Breast epithelium (tissue), 4 donors: ENCODE measurements at regions not wholly inside any gene's neighbourhood (a gene's known extent, or its start where the extent isn't known, plus 50 kb on each side); places are given as distances from the start of the nearest gene placed in this dataset.

Experiments
- DNase-seq, 2 donors: peaks; one replicate each; pipeline ENCODE4 v3.0.0-alpha.2; 2019; ENCODE audit warnings: low spot score in 2 of 2
- H3K27ac ChIP-seq, 2 donors: fragments of 200-600 bp; sonication (generic) in 1 of 2; one replicate each; pipeline ENCODE4 v1.5.1; 2016 to 2019; ENCODE audit warnings: mild to moderate bottlenecking in 1 of 2
- H3K27me3 ChIP-seq, 2 donors: fragments of 200-600 bp; sonication (generic) in 1 of 2; one replicate each; pipeline versions ENCODE4 v1.5.1 to v1.6.0; 2017 to 2019; ENCODE audit warnings: control low read depth in 1 of 2, mild to moderate bottlenecking in 1 of 2
- H3K36me3 ChIP-seq: fragments of 200-600 bp; one replicate; pipeline ENCODE4 v1.5.1; 2019
- H3K4me1 ChIP-seq, 2 donors: fragments of 200-600 bp; sonication (generic); one replicate each; pipeline ENCODE4 v1.5.1; 2016 to 2019; ENCODE audit warnings: control low read depth in 1 of 2
- H3K4me3 ChIP-seq, 3 donors: fragments of 200-600 bp; sonication (generic); 1 replicate in 2 of 3; 2 replicates in 1 of 3; pipeline ENCODE4 v1.5.1; 2016 to 2019; ENCODE audit warnings: mild to moderate bottlenecking in 3 of 3, moderate library complexity in 2 of 3
- H3K9me3 ChIP-seq, 2 donors: fragments of 200-600 bp; sonication (generic) in 1 of 2; one replicate each; pipeline ENCODE4 v1.5.1; 2016 to 2019; ENCODE audit warnings: control low read depth in 1 of 2
- POLR2A ChIP-seq: fragments of 450-650 bp; IDR thresholded peaks from one replicate; pipeline ENCODE4 v1.6.1; 2016; ENCODE audit warnings: antibody characterized with exemption, mild to moderate bottlenecking, moderate library complexity
- POLR2AphosphoS5 ChIP-seq, 3 donors: sonication (generic); formaldehyde crosslinking; IDR thresholded peaks; one replicate each; pipeline ENCODE4 v1.6.1; 2017; ENCODE audit warnings: antibody characterized with exemption in 3 of 3
- intact Hi-C: fragments of 100-400 bp; cut with DNase I; formaldehyde crosslinking; loops from one replicate; pipeline ENCODE4 v1.15.1; 2023; ENCODE audit warnings: low total_unique reads
- TF ChIP-seq, protein P1 (sequence below), 3 donors: fragments of 450-650 bp; IDR thresholded peaks; one replicate each; pipeline ENCODE4 v1.5.1; 2016 to 2017; ENCODE audit warnings: antibody characterized with exemption in 3 of 3, mild to moderate bottlenecking in 3 of 3, moderate library complexity in 3 of 3

DNA sequence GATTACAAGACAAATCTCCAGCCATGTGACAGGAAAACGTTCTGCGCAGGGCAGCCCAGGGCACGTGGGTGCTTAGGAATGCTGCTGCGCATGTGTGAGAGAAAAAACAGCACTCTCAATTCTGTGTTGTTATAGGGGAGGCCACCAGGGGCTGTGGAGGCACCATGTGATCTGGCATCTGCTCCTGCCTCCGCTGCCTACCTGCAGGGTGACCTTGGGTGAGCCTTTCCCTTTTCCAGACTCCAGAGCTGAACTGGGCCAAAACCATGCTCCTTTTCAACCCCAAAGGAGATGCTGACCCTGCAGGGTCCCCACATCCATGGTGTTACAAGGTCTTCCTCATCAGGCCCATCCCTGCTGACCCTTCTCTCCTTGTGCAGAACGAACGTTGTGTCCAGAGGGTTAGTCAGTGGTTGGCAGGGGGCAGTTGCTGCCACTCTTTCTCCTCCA lies 81.5 kb upstream of the RASGRF1 start:
- H3K27ac ChIP-seq: no peak overlapping the region
- H3K4me3 ChIP-seq: no peak overlapping the region
- H3K36me3 ChIP-seq: no peaks in the 10 kb centered on the region
- H3K9me3 ChIP-seq: no peaks in the 10 kb centered on the region
- no peaks in the 10 kb centered on the region for H3K4me1 ChIP-seq
- TF ChIP-seq, protein P1, sequence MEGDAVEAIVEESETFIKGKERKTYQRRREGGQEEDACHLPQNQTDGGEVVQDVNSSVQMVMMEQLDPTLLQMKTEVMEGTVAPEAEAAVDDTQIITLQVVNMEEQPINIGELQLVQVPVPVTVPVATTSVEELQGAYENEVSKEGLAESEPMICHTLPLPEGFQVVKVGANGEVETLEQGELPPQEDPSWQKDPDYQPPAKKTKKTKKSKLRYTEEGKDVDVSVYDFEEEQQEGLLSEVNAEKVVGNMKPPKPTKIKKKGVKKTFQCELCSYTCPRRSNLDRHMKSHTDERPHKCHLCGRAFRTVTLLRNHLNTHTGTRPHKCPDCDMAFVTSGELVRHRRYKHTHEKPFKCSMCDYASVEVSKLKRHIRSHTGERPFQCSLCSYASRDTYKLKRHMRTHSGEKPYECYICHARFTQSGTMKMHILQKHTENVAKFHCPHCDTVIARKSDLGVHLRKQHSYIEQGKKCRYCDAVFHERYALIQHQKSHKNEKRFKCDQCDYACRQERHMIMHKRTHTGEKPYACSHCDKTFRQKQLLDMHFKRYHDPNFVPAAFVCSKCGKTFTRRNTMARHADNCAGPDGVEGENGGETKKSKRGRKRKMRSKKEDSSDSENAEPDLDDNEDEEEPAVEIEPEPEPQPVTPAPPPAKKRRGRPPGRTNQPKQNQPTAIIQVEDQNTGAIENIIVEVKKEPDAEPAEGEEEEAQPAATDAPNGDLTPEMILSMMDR (IDR thresholded peaks at IDR 0.05): no peak
- TF ChIP-seq POLR2AphosphoS5 (IDR thresholded peaks at IDR 0.05) (no peak), POLR2A (no peak)
- intact Hi-C loops: no loop called here
- no peak for DNase-seq
- no peaks in the 10 kb centered on the region for H3K27me3 ChIP-seq

DNA sequence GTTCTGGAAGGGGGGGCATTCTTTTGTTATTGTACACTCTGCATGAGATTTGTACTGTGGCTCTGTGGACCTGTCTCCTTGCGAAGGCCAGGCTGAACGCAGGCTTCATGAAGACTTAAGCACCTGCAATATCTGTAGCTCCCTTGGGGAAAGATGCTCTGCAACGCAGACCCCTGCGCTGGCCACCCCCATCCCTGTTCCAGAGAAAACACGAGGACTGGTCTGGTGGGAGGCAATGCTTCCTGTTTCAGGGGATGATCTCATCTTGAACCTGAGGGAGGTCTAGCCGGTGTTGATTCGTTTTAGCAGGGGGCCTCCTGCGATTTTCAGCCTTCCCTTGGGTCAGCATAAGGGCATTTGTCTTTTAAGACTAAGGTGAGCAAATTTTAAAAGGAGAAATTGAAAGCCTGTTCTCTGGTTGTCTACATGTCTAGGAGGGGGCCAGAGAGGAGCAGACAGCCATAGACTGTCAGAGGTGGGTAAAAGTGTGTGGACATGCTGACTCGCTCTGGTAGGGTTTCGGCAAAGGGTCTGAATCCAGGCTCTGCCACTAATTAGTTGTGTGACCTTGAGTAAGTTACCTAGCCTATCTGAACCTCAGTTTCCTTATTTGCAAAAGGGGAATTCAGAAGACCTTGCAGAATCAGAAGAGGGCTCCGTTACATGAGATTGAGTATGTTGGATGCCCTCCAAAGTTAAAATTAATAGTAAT lies 80.9 kb upstream of the RASGRF1 start:
- Histone ChIP-seq H3K27ac (no peak overlapping the region), H3K4me3 (no peak overlapping the region), H3K27me3 (no peaks in the 10 kb centered on the region), H3K4me1 (no peaks in the 10 kb centered on the region), H3K9me3 (no peaks in the 10 kb centered on the region), H3K36me3 (no peaks in the 10 kb centered on the region)
- TF ChIP-seq POLR2A: no peak
- TF ChIP-seq, protein P1 (IDR thresholded peaks at IDR 0.05): no peak
- TF ChIP-seq POLR2AphosphoS5 (IDR thresholded peaks at IDR 0.05): no peak
- intact Hi-C loops: no loop called here
- no peak for DNase-seq

DNA sequence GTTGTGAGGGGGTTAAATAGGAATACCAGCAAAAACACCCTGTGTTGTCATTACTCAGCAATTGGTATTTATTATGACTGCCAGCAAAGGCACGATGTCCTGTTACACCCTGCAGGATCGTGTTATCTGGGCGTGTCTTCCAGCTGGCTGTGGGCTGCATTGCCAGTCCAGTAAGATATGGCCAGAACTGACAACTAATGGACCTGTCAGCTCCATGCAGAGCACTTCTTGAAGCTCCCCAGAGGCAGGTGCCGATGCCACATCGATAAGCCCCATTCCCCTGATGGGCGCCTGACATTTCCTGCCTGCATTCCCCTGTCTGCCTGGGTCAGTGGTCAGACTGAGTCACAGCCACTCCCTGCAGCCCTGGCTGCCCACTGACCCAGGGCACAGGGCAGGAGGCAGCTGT lies 79.7 kb upstream of the RASGRF1 start:
- Histone ChIP-seq H3K9me3 (no peaks in the 10 kb centered on the region), H3K27me3 (no peaks in the 10 kb centered on the region), H3K4me3 (no peak overlapping the region), H3K4me1 (no peaks in the 10 kb centered on the region), H3K36me3 (no peaks in the 10 kb centered on the region), H3K27ac (no peak overlapping the region)
- intact Hi-C loops: no loop called here
- TF ChIP-seq, protein P1 (IDR thresholded peaks at IDR 0.05): no peak
- no peak for DNase-seq

GRCh38 chr15:79169526-79170133 lies 79.0 kb upstream of the RASGRF1 start:
- intact Hi-C loops: no loop called here
- H3K9me3 ChIP-seq: no peaks in the 10 kb centered on the region

More at GRCh38 chr15:79169526-79170133, 79.0 kb upstream of the RASGRF1 start:
- Histone ChIP-seq H3K4me1 (no peaks in the 10 kb centered on the region), H3K27ac (no peak overlapping the region), H3K36me3 (no peaks in the 10 kb centered on the region), H3K4me3 (no peak overlapping the region), H3K27me3 (no peaks in the 10 kb centered on the region)
- no peak for TF ChIP-seq POLR2AphosphoS5 (IDR thresholded peaks at IDR 0.05)
- TF ChIP-seq, protein P1 (IDR thresholded peaks at IDR 0.05): no peak
- no peak for TF ChIP-seq POLR2A
- no peak for DNase-seq
